SJSA1 (cell line): ENCODE measurements at regions not wholly inside any gene's neighbourhood (a gene's known extent, or its start where the extent isn't known, plus 50 kb on each side); places are given as distances from the start of the nearest gene placed in this dataset.
"Not testable (repeated sequence)": the region's sequence is repeated elsewhere in the genome, so short reads cannot be mapped to it uniquely, and the experiment has no call there.

Experiments used
- DNase-seq, 2 experiments: peaks; one replicate each; pipeline ENCODE4 v3.0.0-alpha.2; 2015 to 2020; ENCODE audit warnings: low spot score in 2 of 2, low read depth in 1 of 2
- H3K27ac ChIP-seq: fragments of 250-450 bp; sonication (Bioruptor Pico); 2 replicates; pipeline ENCODE4 v1.5.1; 2020; ENCODE audit warnings: mild to moderate bottlenecking, moderate library complexity
- H3K27me3 ChIP-seq: fragments of 250-450 bp; sonication (Bioruptor Pico); replicated peaks from 2 replicates; pipeline ENCODE4 v1.5.1; 2020; ENCODE audit warnings: mild to moderate bottlenecking, moderate library complexity
- H3K36me3 ChIP-seq: fragments of 250-450 bp; sonication (Bioruptor Pico); 2 replicates; pipeline ENCODE4 v1.5.1; 2020; ENCODE audit warnings: mild to moderate bottlenecking
- H3K4me1 ChIP-seq: fragments of 250-450 bp; sonication (Bioruptor Pico); replicated peaks from 2 replicates; pipeline ENCODE4 v1.6.1; 2021; ENCODE audit warnings: mild to moderate bottlenecking
- H3K4me3 ChIP-seq: fragments of 250-450 bp; sonication (Bioruptor Pico); 2 replicates; pipeline ENCODE4 v1.5.1; 2020; ENCODE audit warnings: mild to moderate bottlenecking
- H3K9me3 ChIP-seq: fragments of 250-450 bp; sonication (Bioruptor Pico); replicated peaks from 2 replicates; pipeline ENCODE4 v1.5.1; 2020; ENCODE audit warnings: mild to moderate bottlenecking

GRCh38 chr4:16413814-16414555, 187.7 kb upstream of the TAPT1 start:
- Histone ChIP-seq H3K9me3 (no peaks in the 10 kb centered on the region), H3K27ac (no peak overlapping the region), H3K4me1 (no peaks in the 10 kb centered on the region), H3K27me3 (no peaks in the 10 kb centered on the region), H3K4me3 (no peak overlapping the region), H3K36me3 (no peaks in the 10 kb centered on the region)
- no peak for DNase-seq

GRCh38 chr4:16411501-16412085, 185.3 kb upstream of the TAPT1 start:
- no peaks in the 10 kb centered on the region for H3K36me3 ChIP-seq
- no peak overlapping the region for H3K4me3 ChIP-seq
- no peaks in the 10 kb centered on the region for H3K4me1 ChIP-seq
- H3K27me3 ChIP-seq = no peaks in the 10 kb centered on the region
- no peak overlapping the region for H3K27ac ChIP-seq
- H3K9me3 ChIP-seq = no peaks in the 10 kb centered on the region
- DNase-seq = no peak

GRCh38 chr4:16393216-16393615, 166.9 kb upstream of the TAPT1 start:
- not testable (repeated sequence) for H3K4me1 ChIP-seq, H3K36me3 ChIP-seq, H3K27ac ChIP-seq, H3K4me3 ChIP-seq, H3K27me3 ChIP-seq, H3K9me3 ChIP-seq, DNase-seq

- Histone ChIP-seq H3K9me3 (no peaks in the 10 kb centered on the region), H3K27ac (no peak overlapping the region), H3K36me3 (no peaks in the 10 kb centered on the region), H3K4me3 (no peak overlapping the region), H3K27me3 (no peaks in the 10 kb centered on the region), H3K4me1 (no peaks in the 10 kb centered on the region)
- DNase-seq = no peak
Observed at GRCh38 chr4:16391196-16391595, 164.9 kb upstream of the TAPT1 start.

- Histone ChIP-seq H3K36me3 (no peaks in the 10 kb centered on the region), H3K9me3 (no peaks in the 10 kb centered on the region), H3K4me1 (no peaks in the 10 kb centered on the region), H3K27me3 (no peaks in the 10 kb centered on the region), H3K27ac (no peak overlapping the region), H3K4me3 (no peak overlapping the region)
- DNase-seq = no peak
Observed at GRCh38 chr4:16387448-16387847, 161.2 kb upstream of the TAPT1 start.

GRCh38 chr4:16386711-16387320, 160.5 kb upstream of the TAPT1 start:
- Histone ChIP-seq H3K4me1 (no peaks in the 10 kb centered on the region), H3K27me3 (no peaks in the 10 kb centered on the region), H3K4me3 (no peak overlapping the region), H3K27ac (no peak overlapping the region), H3K9me3 (no peaks in the 10 kb centered on the region), H3K36me3 (no peaks in the 10 kb centered on the region)
- DNase-seq = no peak

GRCh38 chr4:16384576-16384975, 158.3 kb upstream of the TAPT1 start:
- Histone ChIP-seq H3K4me1 (no peaks in the 10 kb centered on the region), H3K4me3 (no peak overlapping the region), H3K27ac (no peak overlapping the region), H3K27me3 (no peaks in the 10 kb centered on the region), H3K9me3 (no peaks in the 10 kb centered on the region), H3K36me3 (no peaks in the 10 kb centered on the region)
- DNase-seq = no peak

GRCh38 chr4:16382571-16382970, 156.3 kb upstream of the TAPT1 start:
- Histone ChIP-seq H3K36me3 (no peaks in the 10 kb centered on the region), H3K4me1 (no peaks in the 10 kb centered on the region), H3K27me3 (no peaks in the 10 kb centered on the region), H3K27ac (no peak overlapping the region), H3K4me3 (no peak overlapping the region), H3K9me3 (no peaks in the 10 kb centered on the region)
- DNase-seq = no peak

GRCh38 chr4:16377887-16378286, 151.6 kb upstream of the TAPT1 start:
- H3K36me3 ChIP-seq = no peaks in the 10 kb centered on the region
- H3K27me3 ChIP-seq = no peaks in the 10 kb centered on the region
- H3K4me1 ChIP-seq = no peaks in the 10 kb centered on the region
- no peaks in the 10 kb centered on the region for H3K9me3 ChIP-seq
- no peak overlapping the region for H3K4me3 ChIP-seq
- DNase-seq = no peak
- no peak overlapping the region for H3K27ac ChIP-seq

GRCh38 chr4:16365036-16365569, 138.8 kb upstream of the TAPT1 start:
- H3K4me3 ChIP-seq = no peak overlapping the region
- H3K4me1 ChIP-seq = no peaks in the 10 kb centered on the region
- no peaks in the 10 kb centered on the region for H3K27me3 ChIP-seq
- H3K36me3 ChIP-seq = no peaks in the 10 kb centered on the region
- DNase-seq = no peak
- H3K27ac ChIP-seq = no peak overlapping the region
- H3K9me3 ChIP-seq = no peaks in the 10 kb centered on the region

- Histone ChIP-seq H3K4me3 (no peak overlapping the region), H3K27ac (no peak overlapping the region), H3K4me1 (no peaks in the 10 kb centered on the region), H3K9me3 (no peaks in the 10 kb centered on the region), H3K36me3 (no peaks in the 10 kb centered on the region), H3K27me3 (no peaks in the 10 kb centered on the region)
- no peak for DNase-seq
Observed at GRCh38 chr4:16360694-16361262, 134.5 kb upstream of the TAPT1 start.

GRCh38 chr4:16353165-16353564, 126.9 kb upstream of the TAPT1 start:
- Histone ChIP-seq H3K36me3 (no peaks in the 10 kb centered on the region), H3K4me3 (no peak overlapping the region), H3K9me3 (no peaks in the 10 kb centered on the region), H3K4me1 (no peaks in the 10 kb centered on the region), H3K27ac (no peak overlapping the region), H3K27me3 (no peaks in the 10 kb centered on the region)
- no peak for DNase-seq

- Histone ChIP-seq H3K27ac (no peak overlapping the region), H3K9me3 (no peaks in the 10 kb centered on the region), H3K4me3 (no peak overlapping the region), H3K36me3 (no peaks in the 10 kb centered on the region), H3K4me1 (no peaks in the 10 kb centered on the region), H3K27me3 (no peaks in the 10 kb centered on the region)
- no peak for DNase-seq
Observed at GRCh38 chr4:16351161-16351560, 124.9 kb upstream of the TAPT1 start.

- no peak overlapping the region for H3K4me3 ChIP-seq
- DNase-seq = no peak
- no peaks in the 10 kb centered on the region for H3K4me1 ChIP-seq
- H3K27ac ChIP-seq = no peak overlapping the region
- H3K9me3 ChIP-seq = no peaks in the 10 kb centered on the region
- H3K36me3 ChIP-seq = no peaks in the 10 kb centered on the region
- H3K27me3 ChIP-seq = no peaks in the 10 kb centered on the region
Observed at GRCh38 chr4:16344853-16345252, 118.6 kb upstream of the TAPT1 start.
